CD14-positive monocyte (primary cell): ENCODE measurements at regions not wholly inside any gene's neighbourhood (a gene's known extent, or its start where the extent isn't known, plus 50 kb on each side); places are given as distances from the start of the nearest gene placed in this dataset.

ENCODE experiments used
- DNase-seq, 3 donors: peaks; one replicate each; pipeline ENCODE4 v3.0.0-alpha.2; 2011 to 2022
- H2AFZ ChIP-seq: 2 replicates; pipeline ENCODE4 v1.6.0; 2012; ENCODE audit warnings: mild to moderate bottlenecking, low read depth, low read length, inconsistent platforms; ENCODE audit not compliant: insufficient read depth, poor library complexity, severe bottlenecking
- H3K27ac ChIP-seq, 2 donors: 1 replicate in 1 of 2; 2 replicates in 1 of 2; pipeline ENCODE4 v1.5.1; 2012 to 2013; ENCODE audit warnings: low read length in 2 of 2, control low read depth in 1 of 2, inconsistent platforms in 1 of 2, low read depth in 1 of 2, mild to moderate bottlenecking in 1 of 2
- H3K27me3 ChIP-seq, 2 donors: one replicate each; pipeline versions ENCODE4 v1.6.0 to v1.6.1; 2011 to 2013; ENCODE audit warnings: low read length in 2 of 2; ENCODE audit not compliant: control insufficient read depth in 2 of 2, insufficient read depth in 2 of 2
- H3K36me3 ChIP-seq, 2 donors: replicated peaks in 1 of 2; 1 replicate in 1 of 2; 2 replicates in 1 of 2; pipeline versions ENCODE4 v1.5.1 to v1.6.1; 2012 to 2013; ENCODE audit warnings: low read length in 2 of 2, control low read depth in 1 of 2, inconsistent platforms in 1 of 2, mild to moderate bottlenecking in 1 of 2; ENCODE audit not compliant: insufficient read depth in 2 of 2, control insufficient read depth in 1 of 2
- H3K4me1 ChIP-seq, 2 donors: 1 replicate in 1 of 2; 2 replicates in 1 of 2; pipeline versions ENCODE4 v1.5.1 to v1.6.1; 2012 to 2013; ENCODE audit warnings: low read length in 2 of 2, control low read depth in 1 of 2, inconsistent platforms in 1 of 2, mild to moderate bottlenecking in 1 of 2, moderate library complexity in 1 of 2; ENCODE audit not compliant: insufficient read depth in 2 of 2, control insufficient read depth in 1 of 2
- H3K4me2 ChIP-seq: replicated peaks from 2 replicates; pipeline ENCODE3; 2012; ENCODE audit warnings: low read length, moderate library complexity, mild to moderate bottlenecking; ENCODE audit not compliant: poor library complexity, severe bottlenecking; ENCODE audit errors: extremely low read depth
- H3K4me3 ChIP-seq, 3 experiments: fragments of 200-600 bp in 1 of 3; sonication (generic) in 1 of 3; replicated peaks in 1 of 3; 1 replicate in 2 of 3; 2 replicates in 1 of 3; pipeline ENCODE4 v1.5.1; 2011 to 2013; ENCODE audit warnings: low read length in 3 of 3, mild to moderate bottlenecking in 3 of 3, control low read depth in 2 of 3, low read depth in 2 of 3, inconsistent platforms in 1 of 3, moderate library complexity in 1 of 3
- H3K79me2 ChIP-seq: 2 replicates; pipeline ENCODE4 v1.6.0; 2012; ENCODE audit warnings: mild to moderate bottlenecking, control low read depth, inconsistent platforms, low read length, moderate library complexity; ENCODE audit not compliant: insufficient read depth
- H3K9ac ChIP-seq: 2 replicates; pipeline ENCODE4 v1.6.0; 2017; ENCODE audit warnings: low read length, mild to moderate bottlenecking; ENCODE audit not compliant: insufficient read depth, poor library complexity, severe bottlenecking
- H3K9me3 ChIP-seq, 2 donors: replicated peaks in 1 of 2; 1 replicate in 1 of 2; 2 replicates in 1 of 2; pipeline versions ENCODE4 v1.5.1 to v1.6.1; 2012 to 2013; ENCODE audit warnings: low read length in 2 of 2, control low read depth in 1 of 2; ENCODE audit not compliant: control insufficient read depth in 1 of 2, insufficient read depth in 1 of 2
- H4K20me1 ChIP-seq: 2 replicates; pipeline ENCODE4 v1.6.0; 2012; ENCODE audit warnings: mild to moderate bottlenecking, low read length, control low read depth, moderate library complexity; ENCODE audit not compliant: insufficient read depth
- H3K27ac Mint-ChIP-seq, 7 donors: one replicate each; pipeline ENCODE4 v1.8.0; 2020; ENCODE audit warnings: mild to moderate bottlenecking in 7 of 7, mixed read lengths in 7 of 7, moderate library complexity in 6 of 7, inconsistent platforms in 2 of 7
- H3K27me3 Mint-ChIP-seq, 3 donors: one replicate each; pipeline ENCODE4 v1.8.0; 2021 to 2022; ENCODE audit warnings: low read depth in 3 of 3, mild to moderate bottlenecking in 3 of 3, mixed read lengths in 3 of 3, moderate library complexity in 3 of 3, inconsistent platforms in 1 of 3
- H3K36me3 Mint-ChIP-seq, 2 donors: one replicate each; pipeline ENCODE4 v1.8.0; 2020; ENCODE audit warnings: mixed read lengths in 2 of 2, inconsistent platforms in 1 of 2, mild to moderate bottlenecking in 1 of 2
- H3K4me1 Mint-ChIP-seq: one replicate; pipeline ENCODE4 v1.8.0; 2020; ENCODE audit warnings: mild to moderate bottlenecking, mixed read lengths
- H3K4me3 Mint-ChIP-seq, 2 donors: one replicate each; pipeline ENCODE4 v1.8.0; 2020; ENCODE audit warnings: mild to moderate bottlenecking in 2 of 2, mixed read lengths in 2 of 2, moderate library complexity in 1 of 2
- H3K9me3 Mint-ChIP-seq, 7 donors: one replicate each; pipeline ENCODE4 v1.8.0; 2020 to 2022; ENCODE audit warnings: mixed read lengths in 7 of 7, mild to moderate bottlenecking in 6 of 7, moderate library complexity in 6 of 7, inconsistent platforms in 2 of 7
- CTCF ChIP-seq: fragments of 200-600 bp; IDR thresholded peaks from one replicate; pipeline ENCODE4 v1.8.0; 2022; ENCODE audit warnings: antibody characterized with exemption, mild to moderate bottlenecking
- WGBS: methylation state at CpG from one replicate; pipeline ENCODE4 v1.1.5; 2013; ENCODE audit warnings: missing lambda C conversion rate; ENCODE audit not compliant: insufficient coverage; 5-methylcytosine and 5-hydroxymethylcytosine counted together
- intact Hi-C, 2 donors: fragments of 100-400 bp; cut with micrococcal nuclease; formaldehyde crosslinking; loops; one replicate each; pipeline versions ENCODE4 v1.15.0 to v1.15.1; 2023

GRCh38 chr6:21295506-21296240 lies 297.9 kb upstream of the SOX4 start:
- no peak for TF ChIP-seq CTCF
- H3K9ac ChIP-seq = no peak overlapping the region
- no peaks in the 10 kb centered on the region for H4K20me1 ChIP-seq
- no peak overlapping the region for H2AFZ ChIP-seq
- H3K4me2 ChIP-seq = no peak overlapping the region
- H3K79me2 ChIP-seq = no peaks in the 10 kb centered on the region
- no peaks in the 10 kb centered on the region for H3K4me1 ChIP-seq
- H3K9me3 ChIP-seq = peaks cover 0 to under 1% of the 10 kb centered on the region in 2 donors
- no peak overlapping the region for H3K27ac Mint-ChIP-seq
- H3K36me3 ChIP-seq = no peaks in the 10 kb centered on the region
- no peak overlapping the region for H3K4me3 Mint-ChIP-seq
- DNase-seq = no peak
- H3K27me3 Mint-ChIP-seq = peaks cover 0 to 2% (median 0%) of the 10 kb centered on the region in 3 donors
- H3K36me3 Mint-ChIP-seq = no peaks in the 10 kb centered on the region
- H3K27ac ChIP-seq = no peak overlapping the region
- no peaks in the 10 kb centered on the region for H3K4me1 Mint-ChIP-seq
- peaks cover 0 to 11% (median 4%) of the 10 kb centered on the region in 7 donors for H3K9me3 Mint-ChIP-seq
- intact Hi-C loops = no loop called here
- no peaks in the 10 kb centered on the region for H3K27me3 ChIP-seq
- no peak overlapping the region for H3K4me3 ChIP-seq
- WGBS = 100% methylated on average over 1 of the region's 6 CpGs

- 100% methylated on average over 1 of the region's 3 CpGs for WGBS
- no peak for TF ChIP-seq CTCF
- Histone ChIP-seq H3K27ac (no peak overlapping the region), H4K20me1 (no peaks in the 10 kb centered on the region), H3K9me3 (peaks cover 0 to 9% of the 10 kb centered on the region in 2 donors), H2AFZ (no peak overlapping the region), H3K27me3 (no peaks in the 10 kb centered on the region), H3K4me3 (no peak overlapping the region), H3K79me2 (no peaks in the 10 kb centered on the region), H3K4me1 (no peaks in the 10 kb centered on the region), H3K36me3 (no peaks in the 10 kb centered on the region), H3K9ac (no peak overlapping the region), H3K4me2 (no peak overlapping the region)
- peaks cover 7 to 20% (median 12%) of the 10 kb centered on the region in 7 donors for H3K9me3 Mint-ChIP-seq
- H3K27ac Mint-ChIP-seq = no peak overlapping the region
- H3K36me3 Mint-ChIP-seq = no peaks in the 10 kb centered on the region
- DNase-seq = no peak
- no peak overlapping the region for H3K4me3 Mint-ChIP-seq
- intact Hi-C loops = no loop called here
- H3K27me3 Mint-ChIP-seq = peaks cover 0 to 2% (median 0%) of the 10 kb centered on the region in 3 donors
- H3K4me1 Mint-ChIP-seq = no peaks in the 10 kb centered on the region
These were observed 295.9 kb upstream of the SOX4 start for GRCh38 chr6:21297665-21298064.
